Neural cell (in vitro differentiated cells): ENCODE measurements at regions not wholly inside any gene's neighbourhood (a gene's known extent, or its start where the extent isn't known, plus 50 kb on each side); places are given as distances from the start of the nearest gene placed in this dataset.
A peak's percentile ranks its signal among the peaks of the same experiment; 100 is the strongest.

ENCODE experiments used
- H2AFZ ChIP-seq: fragments of 200-600, 300-800 bp; sonication (generic), shearing (Covaris generic); 2 replicates; pipeline ENCODE4 v1.6.0; 2014; ENCODE audit warnings: low read depth, mild to moderate bottlenecking, antibody characterized with exemption, low read length, moderate library complexity
- H3F3A ChIP-seq: fragments of 200-600 bp; shearing (Covaris generic); 2 replicates; pipeline ENCODE4 v1.6.1; 2016; ENCODE audit warnings: mild to moderate bottlenecking, moderate library complexity, mixed read lengths, antibody characterized with exemption, low read length; ENCODE audit not compliant: insufficient read depth, poor library complexity, severe bottlenecking
- H3K27ac ChIP-seq: fragments of 200-600, 300-800 bp; sonication (generic), shearing (Covaris generic); 2 replicates; pipeline ENCODE4 v1.5.1; 2014; ENCODE audit warnings: mild to moderate bottlenecking, low read length, moderate library complexity
- H3K27me3 ChIP-seq: fragments of 300-800, 200-600 bp; sonication (generic), shearing (Covaris generic); 2 replicates; pipeline ENCODE4 v1.6.0; 2014; ENCODE audit warnings: mild to moderate bottlenecking, low read depth, low read length, moderate library complexity; ENCODE audit not compliant: insufficient read depth
- H3K36me3 ChIP-seq: fragments of 300-800, 200-600 bp; sonication (generic), shearing (Covaris generic); 2 replicates; pipeline ENCODE4 v1.5.1; 2014; ENCODE audit warnings: mild to moderate bottlenecking, antibody characterized with exemption, low read length, moderate library complexity; ENCODE audit not compliant: insufficient read depth
- H3K4me2 ChIP-seq: fragments of 300-800, 200-600 bp; sonication (generic), shearing (Covaris generic); 2 replicates; pipeline ENCODE4 v1.6.0; 2014; ENCODE audit warnings: mild to moderate bottlenecking, low read length
- H3K4me3 ChIP-seq: fragments of 300-800, 200-600 bp; sonication (generic), shearing (Covaris generic); 2 replicates; pipeline ENCODE4 v1.5.1; 2014; ENCODE audit warnings: mild to moderate bottlenecking, low read length, moderate library complexity
- H3K79me2 ChIP-seq: fragments of 200-600 bp; shearing (Covaris generic); replicated peaks from 2 replicates; pipeline ENCODE4 v1.6.0; 2014; ENCODE audit warnings: mild to moderate bottlenecking, low read length, moderate library complexity; ENCODE audit not compliant: insufficient read depth
- H3K9ac ChIP-seq: fragments of 300-800, 200-600 bp; sonication (generic), shearing (Covaris generic); 2 replicates; pipeline ENCODE4 v1.6.1; 2016; ENCODE audit warnings: mild to moderate bottlenecking, low read length, mixed read lengths
- H3K9me2 ChIP-seq: fragments of 200-600 bp; shearing (Covaris generic); 2 replicates; pipeline ENCODE4 v1.6.1; 2016; ENCODE audit warnings: mild to moderate bottlenecking, low read length, mixed read lengths; ENCODE audit not compliant: insufficient read depth
- H3K9me3 ChIP-seq: fragments of 200-600, 300-800 bp; sonication (generic), shearing (Covaris generic); 2 replicates; pipeline ENCODE4 v1.6.1; 2016; ENCODE audit warnings: mild to moderate bottlenecking, mixed run types, low read length, moderate library complexity, mixed read lengths
- H4K20me1 ChIP-seq: fragments of 200-600 bp; shearing (Covaris generic); 2 replicates; pipeline ENCODE4 v1.6.1; 2016; ENCODE audit warnings: mild to moderate bottlenecking, mixed run types; ENCODE audit not compliant: insufficient read depth
- EP300 ChIP-seq: fragments of 450-650 bp; conservative IDR thresholded peaks from 2 replicates; pipeline ENCODE4 v1.6.1; 2014; ENCODE audit warnings: antibody characterized with exemption, mild to moderate bottlenecking, moderate library complexity; ENCODE audit not compliant: poor library complexity, severe bottlenecking
- EZH2 ChIP-seq: fragments of 200-600, 300-800 bp; shearing (Covaris generic), sonication (generic); IDR thresholded peaks from 2 replicates; pipeline ENCODE4 v1.6.1; 2014; ENCODE audit warnings: antibody characterized with exemption, low read length, borderline replicate concordance, mild to moderate bottlenecking; ENCODE audit not compliant: insufficient read depth, poor library complexity, severe bottlenecking
- MXI1 ChIP-seq: fragments of 450-650 bp; conservative IDR thresholded peaks from 2 replicates; pipeline ENCODE4 v1.6.1; 2014; ENCODE audit warnings: antibody characterized with exemption, mild to moderate bottlenecking; ENCODE audit not compliant: poor library complexity, severe bottlenecking
- POLR2AphosphoS5 ChIP-seq: IDR thresholded peaks from 2 replicates; pipeline ENCODE4 v1.6.1; 2012
- RAD21 ChIP-seq: fragments of 450-650 bp; conservative IDR thresholded peaks from 2 replicates; pipeline ENCODE4 v1.6.1; 2014; ENCODE audit warnings: antibody characterized with exemption, mild to moderate bottlenecking, moderate library complexity
- SMC3 ChIP-seq: fragments of 450-650 bp; conservative IDR thresholded peaks from 2 replicates; pipeline ENCODE4 v1.6.1; 2014; ENCODE audit warnings: antibody characterized with exemption, mild to moderate bottlenecking, moderate library complexity; ENCODE audit not compliant: poor library complexity
- TAF1 ChIP-seq: IDR thresholded peaks from 2 replicates; pipeline ENCODE4 v1.6.1; 2012; ENCODE audit warnings: low read depth
- TF ChIP-seq, protein P1 (sequence below): IDR thresholded peaks from 2 replicates; pipeline ENCODE4 v1.6.1; 2012; ENCODE audit warnings: borderline replicate concordance
- TF ChIP-seq, protein P2 (sequence below): fragments of 450-650 bp; IDR thresholded peaks from 2 replicates; pipeline ENCODE4 v1.5.1; 2014; ENCODE audit warnings: antibody characterized with exemption, mild to moderate bottlenecking, moderate library complexity; ENCODE audit not compliant: poor library complexity, severe bottlenecking

DNA sequence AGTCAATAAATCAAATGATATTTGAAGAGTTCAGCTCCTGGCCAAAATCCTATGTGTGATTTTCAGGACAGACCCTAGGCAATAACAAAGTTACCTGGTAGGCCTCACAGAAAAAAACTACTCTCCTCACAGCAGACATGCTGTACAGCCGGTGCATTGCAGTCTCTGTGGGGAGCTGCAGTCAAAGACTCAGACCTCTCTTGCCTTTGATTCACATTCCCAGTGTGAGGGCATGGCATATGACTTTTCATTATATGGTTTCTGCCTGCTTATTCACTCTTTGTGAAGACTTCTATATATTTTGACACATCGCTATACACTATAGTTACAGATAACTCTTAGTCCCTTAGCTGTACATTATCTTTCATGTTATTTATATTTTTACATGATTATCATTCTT lies 2684.3 kb upstream of the PCDH20 start:
- Histone ChIP-seq H4K20me1 (no peaks in the 10 kb centered on the region), H3K4me2 (no peak overlapping the region), H3K9ac (no peak overlapping the region), H3K9me2 (no peaks in the 10 kb centered on the region), H2AFZ (no peak overlapping the region), H3K27ac (no peak overlapping the region), H3F3A (no peaks in the 10 kb centered on the region), H3K27me3 (no peaks in the 10 kb centered on the region), H3K79me2 (no peaks in the 10 kb centered on the region), H3K36me3 (no peaks in the 10 kb centered on the region), H3K4me3 (no peak overlapping the region), H3K9me3 (no peaks in the 10 kb centered on the region)
- TF ChIP-seq EP300: no peak
- TF ChIP-seq, protein P1, sequence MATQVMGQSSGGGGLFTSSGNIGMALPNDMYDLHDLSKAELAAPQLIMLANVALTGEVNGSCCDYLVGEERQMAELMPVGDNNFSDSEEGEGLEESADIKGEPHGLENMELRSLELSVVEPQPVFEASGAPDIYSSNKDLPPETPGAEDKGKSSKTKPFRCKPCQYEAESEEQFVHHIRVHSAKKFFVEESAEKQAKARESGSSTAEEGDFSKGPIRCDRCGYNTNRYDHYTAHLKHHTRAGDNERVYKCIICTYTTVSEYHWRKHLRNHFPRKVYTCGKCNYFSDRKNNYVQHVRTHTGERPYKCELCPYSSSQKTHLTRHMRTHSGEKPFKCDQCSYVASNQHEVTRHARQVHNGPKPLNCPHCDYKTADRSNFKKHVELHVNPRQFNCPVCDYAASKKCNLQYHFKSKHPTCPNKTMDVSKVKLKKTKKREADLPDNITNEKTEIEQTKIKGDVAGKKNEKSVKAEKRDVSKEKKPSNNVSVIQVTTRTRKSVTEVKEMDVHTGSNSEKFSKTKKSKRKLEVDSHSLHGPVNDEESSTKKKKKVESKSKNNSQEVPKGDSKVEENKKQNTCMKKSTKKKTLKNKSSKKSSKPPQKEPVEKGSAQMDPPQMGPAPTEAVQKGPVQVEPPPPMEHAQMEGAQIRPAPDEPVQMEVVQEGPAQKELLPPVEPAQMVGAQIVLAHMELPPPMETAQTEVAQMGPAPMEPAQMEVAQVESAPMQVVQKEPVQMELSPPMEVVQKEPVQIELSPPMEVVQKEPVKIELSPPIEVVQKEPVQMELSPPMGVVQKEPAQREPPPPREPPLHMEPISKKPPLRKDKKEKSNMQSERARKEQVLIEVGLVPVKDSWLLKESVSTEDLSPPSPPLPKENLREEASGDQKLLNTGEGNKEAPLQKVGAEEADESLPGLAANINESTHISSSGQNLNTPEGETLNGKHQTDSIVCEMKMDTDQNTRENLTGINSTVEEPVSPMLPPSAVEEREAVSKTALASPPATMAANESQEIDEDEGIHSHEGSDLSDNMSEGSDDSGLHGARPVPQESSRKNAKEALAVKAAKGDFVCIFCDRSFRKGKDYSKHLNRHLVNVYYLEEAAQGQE: peak; percentile 15
- no peak for TF ChIP-seq MXI1
- TF ChIP-seq, protein P2, sequence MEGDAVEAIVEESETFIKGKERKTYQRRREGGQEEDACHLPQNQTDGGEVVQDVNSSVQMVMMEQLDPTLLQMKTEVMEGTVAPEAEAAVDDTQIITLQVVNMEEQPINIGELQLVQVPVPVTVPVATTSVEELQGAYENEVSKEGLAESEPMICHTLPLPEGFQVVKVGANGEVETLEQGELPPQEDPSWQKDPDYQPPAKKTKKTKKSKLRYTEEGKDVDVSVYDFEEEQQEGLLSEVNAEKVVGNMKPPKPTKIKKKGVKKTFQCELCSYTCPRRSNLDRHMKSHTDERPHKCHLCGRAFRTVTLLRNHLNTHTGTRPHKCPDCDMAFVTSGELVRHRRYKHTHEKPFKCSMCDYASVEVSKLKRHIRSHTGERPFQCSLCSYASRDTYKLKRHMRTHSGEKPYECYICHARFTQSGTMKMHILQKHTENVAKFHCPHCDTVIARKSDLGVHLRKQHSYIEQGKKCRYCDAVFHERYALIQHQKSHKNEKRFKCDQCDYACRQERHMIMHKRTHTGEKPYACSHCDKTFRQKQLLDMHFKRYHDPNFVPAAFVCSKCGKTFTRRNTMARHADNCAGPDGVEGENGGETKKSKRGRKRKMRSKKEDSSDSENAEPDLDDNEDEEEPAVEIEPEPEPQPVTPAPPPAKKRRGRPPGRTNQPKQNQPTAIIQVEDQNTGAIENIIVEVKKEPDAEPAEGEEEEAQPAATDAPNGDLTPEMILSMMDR: no peak
- peak; percentile 67 for TF ChIP-seq POLR2AphosphoS5
- TF ChIP-seq TAF1: no peak
- TF ChIP-seq RAD21: peak; percentile 34
- no peak for TF ChIP-seq SMC3
- TF ChIP-seq EZH2: no peak

DNA sequence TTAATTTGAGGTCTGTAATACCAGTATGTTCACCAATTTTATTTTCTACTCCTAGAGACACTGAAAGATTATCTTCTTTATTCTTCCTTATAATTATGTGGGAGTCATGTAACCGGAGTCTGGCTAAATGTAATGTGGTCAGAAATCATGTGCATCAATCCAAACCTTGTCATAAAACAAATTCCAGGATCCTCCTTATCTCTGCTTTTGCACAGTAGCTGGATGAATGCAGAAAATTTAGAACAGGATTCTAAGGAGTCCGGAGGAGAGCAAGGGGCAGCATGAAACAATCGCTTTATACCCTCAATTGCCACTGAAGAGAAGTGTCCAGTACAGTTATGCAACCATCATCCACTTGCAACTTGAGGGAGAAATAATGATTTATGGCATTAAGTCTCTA lies 2674.7 kb upstream of the PCDH20 start:
- Histone ChIP-seq H4K20me1 (no peaks in the 10 kb centered on the region), H3K27me3 (no peaks in the 10 kb centered on the region), H3K9me2 (no peaks in the 10 kb centered on the region), H3K4me2 (no peak overlapping the region), H2AFZ (no peak overlapping the region), H3K4me3 (no peak overlapping the region), H3K9ac (no peak overlapping the region), H3K36me3 (no peaks in the 10 kb centered on the region), H3K79me2 (no peaks in the 10 kb centered on the region), H3F3A (no peaks in the 10 kb centered on the region), H3K9me3 (no peaks in the 10 kb centered on the region), H3K27ac (no peak overlapping the region)
- TF ChIP-seq, protein P1: no peak
- no peak for TF ChIP-seq EZH2
- TF ChIP-seq MXI1: no peak
- no peak for TF ChIP-seq EP300
- TF ChIP-seq, protein P2: no peak
- TF ChIP-seq POLR2AphosphoS5: no peak
- TF ChIP-seq TAF1: no peak
- no peak for TF ChIP-seq RAD21
- no peak for TF ChIP-seq SMC3
